Spleen (tissue), 11 donors: ENCODE measurements at regions not wholly inside any gene's neighbourhood (a gene's known extent, or its start where the extent isn't known, plus 50 kb on each side); places are given as distances from the start of the nearest gene placed in this dataset.

Source experiments
- DNase-seq: peaks from one replicate; pipeline ENCODE4 v3.0.0-alpha.2; 2020
- H3K27ac ChIP-seq, 8 donors: fragments of 200-600 bp; sonication (generic) in 7 of 8; 1 replicate in 4 of 8; 2 replicates in 4 of 8; pipeline versions ENCODE4 v1.5.0 to v1.8.0; 2016 to 2021; ENCODE audit warnings: inconsistent platforms in 4 of 8, mild to moderate bottlenecking in 4 of 8, moderate library complexity in 1 of 8
- H3K27me3 ChIP-seq, 7 donors: fragments of 200-600 bp; sonication (generic) in 6 of 7; replicated peaks in 1 of 7; 1 replicate in 4 of 7; 2 replicates in 3 of 7; pipeline versions ENCODE4 v1.5.0 to v1.8.0; 2016 to 2021; ENCODE audit warnings: inconsistent platforms in 3 of 7, mild to moderate bottlenecking in 1 of 7
- H3K36me3 ChIP-seq, 6 donors: fragments of 200-600 bp; sonication (generic) in 5 of 6; 1 replicate in 4 of 6; 2 replicates in 2 of 6; pipeline versions ENCODE4 v1.5.0 to v1.8.0; 2016 to 2021; ENCODE audit warnings: inconsistent platforms in 2 of 6
- H3K4me1 ChIP-seq, 6 donors: fragments of 200-600 bp; sonication (generic) in 5 of 6; 1 replicate in 3 of 6; 2 replicates in 3 of 6; pipeline versions ENCODE4 v1.5.0 to v1.8.0; 2016 to 2021; ENCODE audit warnings: inconsistent platforms in 3 of 6
- H3K4me3 ChIP-seq, 8 donors: fragments of 200-600 bp; sonication (generic) in 7 of 8; 1 replicate in 4 of 8; 2 replicates in 4 of 8; pipeline versions ENCODE4 v1.5.0 to v1.8.0; 2016 to 2021; ENCODE audit warnings: inconsistent platforms in 4 of 8, mild to moderate bottlenecking in 4 of 8, moderate library complexity in 2 of 8
- H3K9me3 ChIP-seq, 8 donors: fragments of 200-600 bp; sonication (generic) in 7 of 8; 1 replicate in 4 of 8; 2 replicates in 4 of 8; pipeline versions ENCODE4 v1.5.0 to v1.8.0; 2016 to 2021; ENCODE audit warnings: inconsistent platforms in 4 of 8
- CTCF ChIP-seq, 11 experiments: fragments of 200-600 bp in 7 of 11; fragments of 450-650 bp in 4 of 11; sonication (generic) in 4 of 11; IDR thresholded peaks in 8 of 11; conservative IDR thresholded peaks in 3 of 11; 1 replicate in 7 of 11; 2 replicates in 4 of 11; pipeline versions ENCODE4 v1.4.0 to v1.8.0; 2016 to 2021; ENCODE audit warnings: antibody characterized with exemption in 11 of 11, inconsistent platforms in 4 of 11, mild to moderate bottlenecking in 1 of 11
- POLR2A ChIP-seq, 3 donors: fragments of 450-650 bp; IDR thresholded peaks; one replicate each; pipeline ENCODE4 v1.5.1; 2017; ENCODE audit warnings: antibody characterized with exemption in 3 of 3, mild to moderate bottlenecking in 1 of 3
- POLR2AphosphoS5 ChIP-seq, 3 donors: sonication (generic); formaldehyde crosslinking; IDR thresholded peaks; one replicate each; pipeline ENCODE4 v1.5.1; 2017; ENCODE audit warnings: antibody characterized with exemption in 3 of 3
- WGBS, 5 donors: extraction: QIAGEN DNeasy Blood & Tissue Kit in 3 of 5; methylation state at CpG; one replicate each; pipeline versions ENCODE4 v1.1.5 to v1.1.7; 2013 to 2018; 5-methylcytosine and 5-hydroxymethylcytosine counted together
- intact Hi-C: fragments of 100-400 bp; cut with DNase I; formaldehyde crosslinking; loops from one replicate; pipeline ENCODE4 v1.15.0; 2023; ENCODE audit warnings: low total_unique reads
- donor health status: healthy with polysubstance abuse.
- donor health status: DM: no; HTN: no; CAD: no; lungs with moderate emphysema.
- donor health status: DM: no; HTN: no; CAD: no.
- donor health status: Bipolar disorder and iron deficiency.
- donor health status: healthy.
- donor health status: DM: no; HTN: no; CAD: no.
- donor health status: DM: yes; HTN: yes; CAD: no.

GRCh38 chr13:78884571-78884970, 225.6 kb upstream of the OBI1 start:
- TF ChIP-seq POLR2AphosphoS5 (IDR thresholded peaks at IDR 0.05) = no peak
- TF ChIP-seq CTCF (IDR thresholded peaks at IDR 0.05 in 8 of 11, conservative IDR thresholded peaks at IDR 0.05 in 3 of 11) = no peak
- TF ChIP-seq POLR2A (IDR thresholded peaks at IDR 0.05) = no peak

GRCh38 chr13:78881751-78882150, 222.8 kb upstream of the OBI1 start:
- no peak for TF ChIP-seq POLR2A (IDR thresholded peaks at IDR 0.05)
- TF ChIP-seq CTCF (IDR thresholded peaks at IDR 0.05 in 8 of 11, conservative IDR thresholded peaks at IDR 0.05 in 3 of 11) = no peak
- TF ChIP-seq POLR2AphosphoS5 (IDR thresholded peaks at IDR 0.05) = no peak
- Histone ChIP-seq H3K36me3 (no peaks in the 10 kb centered on the region), H3K27me3 (no peaks in the 10 kb centered on the region), H3K4me3 (no peak overlapping the region), H3K27ac (no peak overlapping the region), H3K9me3 (peaks cover 0 to 7% (median 0%) of the 10 kb centered on the region in 8 donors), H3K4me1 (no peaks in the 10 kb centered on the region)
- intact Hi-C loops = no loop called here
- no peak for DNase-seq

More at GRCh38 chr13:78884571-78884970, 225.6 kb upstream of the OBI1 start:
- Histone ChIP-seq H3K36me3 (no peaks in the 10 kb centered on the region), H3K9me3 (no peaks in the 10 kb centered on the region), H3K4me3 (no peak overlapping the region), H3K27me3 (no peaks in the 10 kb centered on the region), H3K27ac (no peak overlapping the region), H3K4me1 (no peaks in the 10 kb centered on the region)
- no peak for DNase-seq
- intact Hi-C loops = no loop called here

- intact Hi-C loops = no loop called here
- Histone ChIP-seq H3K36me3 (no peaks in the 10 kb centered on the region), H3K9me3 (peaks cover 0 to 7% (median 0%) of the 10 kb centered on the region in 8 donors), H3K4me1 (no peaks in the 10 kb centered on the region), H3K4me3 (no peak overlapping the region), H3K27me3 (no peaks in the 10 kb centered on the region), H3K27ac (no peak overlapping the region)
- DNase-seq = no peak
- 66 to 81% (median 76%) methylated on average over 3 of the region's 3 CpGs for WGBS, 5 donors
- no peak for TF ChIP-seq CTCF (IDR thresholded peaks at IDR 0.05 in 8 of 11, conservative IDR thresholded peaks at IDR 0.05 in 3 of 11)
- no peak for TF ChIP-seq POLR2AphosphoS5 (IDR thresholded peaks at IDR 0.05)
- no peak for TF ChIP-seq POLR2A (IDR thresholded peaks at IDR 0.05)
Observed at GRCh38 chr13:78881054-78881453, 222.1 kb upstream of the OBI1 start.

- Histone ChIP-seq H3K27ac (no peak overlapping the region), H3K36me3 (no peaks in the 10 kb centered on the region), H3K9me3 (peaks cover 0 to 7% (median 0%) of the 10 kb centered on the region in 8 donors), H3K27me3 (no peaks in the 10 kb centered on the region), H3K4me3 (no peak overlapping the region), H3K4me1 (no peaks in the 10 kb centered on the region)
- TF ChIP-seq POLR2A (IDR thresholded peaks at IDR 0.05) (no peak), POLR2AphosphoS5 (IDR thresholded peaks at IDR 0.05) (no peak), CTCF (IDR thresholded peaks at IDR 0.05 in 8 of 11, conservative IDR thresholded peaks at IDR 0.05 in 3 of 11) (no peak)
- intact Hi-C loops = no loop called here
- WGBS, 5 donors = 40 to 76% (median 64%) methylated on average over 1 of the region's 1 CpG; no CpG with 5 or more reads in 1 of the 5 donors
- peak; percentile 58 for DNase-seq
Observed at GRCh38 chr13:78876915-78877549, 218.1 kb upstream of the OBI1 start.
